HG03045 (cell line): ENCODE measurements at regions not wholly inside any gene's neighbourhood (a gene's known extent, or its start where the extent isn't known, plus 50 kb on each side); places are given as distances from the start of the nearest gene placed in this dataset.
A peak's percentile ranks its signal among the peaks of the same experiment; 100 is the strongest.

Experiments used
- ATAC-seq: cut with Tn5 transposase; IDR thresholded peaks from one replicate; pipeline ENCODE4 v1.9.1; 2021; ENCODE audit warnings: mild to moderate bottlenecking, moderate library complexity; ENCODE audit not compliant: unreplicated experiment

GRCh38 chrX:150163956-150164726 lies 199.0 kb upstream of the MAMLD1 start:
- no peak for ATAC-seq

- ATAC-seq: no peak
Measured at GRCh38 chrX:150164971-150165600, 198.0 kb upstream of the MAMLD1 start.

- no peak for ATAC-seq
Measured at GRCh38 chrX:150165776-150166610, 197.1 kb upstream of the MAMLD1 start.

GRCh38 chrX:150167482-150168324 lies 195.4 kb upstream of the MAMLD1 start:
- ATAC-seq: no peak

DNA sequence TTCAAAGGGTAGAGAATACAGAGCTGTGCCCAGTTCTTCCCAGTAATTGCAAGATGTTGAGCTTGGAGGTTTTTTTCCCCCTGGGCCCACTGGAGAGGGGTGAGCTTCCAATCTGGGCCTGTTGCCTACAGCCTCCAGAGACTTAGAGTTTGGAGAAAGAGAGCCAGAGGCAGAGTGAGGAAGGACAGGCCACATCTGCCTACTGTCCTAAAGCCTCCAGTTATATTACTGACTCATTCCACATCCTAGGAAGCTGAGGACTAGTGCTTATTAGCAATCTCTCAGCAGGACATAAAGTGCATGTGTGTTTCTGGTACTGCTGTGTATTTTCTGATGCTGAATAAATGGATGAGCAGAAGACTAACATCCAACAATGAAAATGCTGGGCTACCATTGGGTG lies 181.0 kb upstream of the MAMLD1 start:
- no peak for ATAC-seq

- ATAC-seq: no peak
Measured at GRCh38 chrX:150184491-150184890, 178.6 kb upstream of the MAMLD1 start.

GRCh38 chrX:150185766-150186165 lies 177.4 kb upstream of the MAMLD1 start:
- ATAC-seq: no peak

DNA sequence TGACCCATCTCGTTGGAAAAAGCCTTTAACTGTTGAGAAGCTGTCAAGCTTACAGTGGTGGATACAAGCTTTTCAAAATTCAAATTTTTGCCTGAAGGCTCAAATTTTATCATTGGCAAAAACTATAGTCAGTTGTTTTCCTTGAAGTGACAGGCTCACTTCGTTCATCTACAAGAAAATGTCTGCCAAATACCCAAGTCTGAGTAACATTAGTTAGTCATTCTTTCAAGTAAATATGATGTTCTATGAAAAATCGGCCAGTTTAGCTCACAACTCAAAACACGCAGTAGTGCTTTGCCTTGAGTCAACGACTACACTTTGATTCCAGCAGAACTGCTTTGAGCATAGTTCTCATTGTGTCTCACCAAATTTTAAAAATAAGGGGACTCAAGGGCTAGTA lies 170.3 kb upstream of the MAMLD1 start:
- ATAC-seq: no peak

DNA sequence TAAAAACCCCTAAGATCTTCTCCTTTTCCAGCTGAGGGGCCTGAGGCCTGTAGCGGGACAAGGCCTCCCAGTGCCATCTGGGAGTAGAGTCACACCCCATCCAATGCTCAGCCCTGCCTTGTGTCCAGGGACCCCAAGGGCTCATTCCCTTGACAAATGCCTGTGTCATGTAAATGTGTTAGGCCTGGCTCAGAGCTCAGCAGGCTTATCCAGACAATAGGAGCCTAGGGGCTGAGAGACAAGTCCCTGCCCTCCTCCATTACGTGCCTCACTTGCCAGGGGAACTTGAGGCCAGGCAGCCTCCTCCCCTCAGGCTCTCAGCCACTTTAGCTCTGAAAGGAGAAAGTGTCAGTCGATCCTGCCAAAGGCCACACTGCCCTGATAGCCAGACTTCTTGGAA lies 166.8 kb upstream of the MAMLD1 start:
- no peak for ATAC-seq

DNA sequence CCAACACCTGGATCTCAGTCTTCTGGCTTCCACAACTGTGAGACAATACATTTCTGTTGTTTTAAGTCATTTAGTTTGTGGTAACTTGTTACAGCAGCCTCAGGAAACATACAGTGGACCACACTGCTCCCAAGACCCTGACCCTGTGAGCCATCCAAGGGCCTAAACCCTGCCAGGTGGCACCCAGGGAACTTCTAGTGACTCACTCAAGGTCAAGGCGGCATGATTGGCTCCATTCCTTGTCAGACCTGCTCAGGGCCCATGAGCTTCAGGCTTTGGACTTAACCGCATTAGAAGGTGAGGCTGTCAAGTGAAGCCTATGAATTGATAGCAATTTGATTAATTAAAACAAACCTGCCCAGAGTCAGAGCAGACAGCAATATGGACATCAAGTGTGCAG lies 165.7 kb upstream of the MAMLD1 start:
- no peak for ATAC-seq

DNA sequence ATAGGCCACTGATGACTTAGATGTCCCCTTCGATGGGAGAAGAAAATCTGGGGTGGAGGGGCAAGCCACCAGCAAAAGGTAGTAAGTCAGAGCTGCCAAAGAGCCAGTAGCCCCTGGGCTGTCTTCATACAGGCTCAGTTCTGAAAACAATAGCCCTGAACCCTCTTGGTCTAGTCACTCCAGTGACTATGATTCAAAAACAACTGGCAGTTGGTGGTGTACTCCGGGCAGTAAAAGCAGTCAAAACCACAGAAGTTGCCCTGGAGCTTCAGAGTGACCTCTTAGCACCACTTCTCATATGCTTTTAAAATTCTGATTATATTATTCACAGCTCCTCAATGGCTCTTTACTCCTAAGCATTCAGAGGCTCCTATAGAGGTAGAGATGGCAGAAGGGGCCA lies 164.3 kb upstream of the MAMLD1 start:
- ATAC-seq: no peak

- ATAC-seq: no peak
Measured at GRCh38 chrX:150199181-150199580, 163.9 kb upstream of the MAMLD1 start.

DNA sequence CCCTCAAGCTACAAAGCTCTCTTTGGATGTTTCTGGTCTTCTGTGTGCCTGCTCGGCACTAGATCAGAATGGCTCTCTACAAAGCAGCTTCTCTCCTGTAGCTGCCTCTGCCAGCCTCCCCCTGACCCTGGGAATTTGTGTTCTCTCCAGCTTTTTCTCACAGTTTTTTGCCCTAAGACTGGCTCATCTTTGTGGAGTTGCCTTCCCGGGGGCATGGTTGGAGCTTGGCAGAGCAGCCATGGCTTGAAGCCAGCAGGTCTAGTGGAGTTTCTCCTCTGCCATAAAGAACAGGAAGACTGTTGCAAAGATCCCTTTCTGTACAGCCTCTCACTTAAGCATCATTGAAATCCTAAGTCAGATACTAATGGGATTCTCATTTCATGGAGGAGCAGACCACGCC lies 163.3 kb upstream of the MAMLD1 start:
- ATAC-seq: no peak

GRCh38 chrX:150200361-150200760 lies 162.8 kb upstream of the MAMLD1 start:
- ATAC-seq: no peak

GRCh38 chrX:150200820-150201287 lies 162.3 kb upstream of the MAMLD1 start:
- ATAC-seq: peak; percentile 97

GRCh38 chrX:150201391-150201790 lies 161.7 kb upstream of the MAMLD1 start:
- ATAC-seq: no peak

DNA sequence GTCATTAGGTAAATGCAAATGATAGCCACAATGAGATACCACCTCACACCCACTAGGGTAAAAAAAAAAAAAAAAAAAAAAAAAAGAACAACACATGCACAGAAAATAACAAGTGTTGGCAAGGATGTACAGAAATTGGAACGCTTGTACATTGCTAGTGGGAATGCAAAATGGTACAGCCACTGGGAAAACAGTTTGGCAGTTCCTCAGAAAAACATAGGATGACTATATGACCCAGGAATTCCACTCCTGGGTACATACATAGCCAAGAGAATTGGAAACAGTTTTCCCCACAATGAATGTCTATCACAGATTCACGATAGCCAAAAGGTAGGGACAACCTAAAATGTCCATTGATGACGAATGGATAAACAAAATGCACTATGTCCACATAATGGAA lies 161.3 kb upstream of the MAMLD1 start:
- no peak for ATAC-seq

GRCh38 chrX:150202641-150203247 lies 160.4 kb upstream of the MAMLD1 start:
- ATAC-seq: no peak

DNA sequence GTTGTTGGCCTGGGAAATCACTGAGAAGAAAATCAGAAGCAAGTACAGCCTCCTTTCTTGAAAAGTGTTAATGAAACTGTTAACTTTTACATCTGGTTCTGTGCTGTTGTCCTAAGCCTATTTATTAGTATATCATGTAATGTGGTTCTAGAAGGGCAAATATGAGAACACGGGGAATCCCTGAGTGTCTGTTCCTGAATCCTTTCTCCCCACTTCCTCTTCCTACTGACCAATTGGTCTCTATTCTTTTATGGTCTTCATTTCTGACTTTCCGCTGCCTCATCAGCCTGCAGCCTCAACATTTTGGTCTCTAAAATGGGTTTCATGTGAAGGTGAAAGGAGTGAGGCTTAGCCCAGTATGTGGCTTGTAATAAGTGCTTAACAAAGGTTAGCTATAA lies 159.9 kb upstream of the MAMLD1 start:
- no peak for ATAC-seq

- ATAC-seq: no peak
Measured at GRCh38 chrX:150205011-150205410, 158.1 kb upstream of the MAMLD1 start.
